OCI-LY7 (cell line): ENCODE measurements at regions not wholly inside any gene's neighbourhood (a gene's known extent, or its start where the extent isn't known, plus 50 kb on each side); places are given as distances from the start of the nearest gene placed in this dataset.

Experiments used
- CTCF ChIP-seq: fragments of 200-600 bp; sonication (generic); conservative IDR thresholded peaks from 2 replicates; pipeline ENCODE4 v1.5.1; 2014; ENCODE audit warnings: mild to moderate bottlenecking, antibody characterized with exemption, low read length, moderate library complexity, mixed read lengths
- EZH2phosphoT487 ChIP-seq: fragments of 200-600 bp; sonication (generic); IDR thresholded peaks from 2 replicates; pipeline ENCODE4 v1.6.1; 2018; ENCODE audit warnings: low read depth, borderline replicate concordance, mild to moderate bottlenecking, mixed run types, antibody characterized with exemption, low read length, moderate library complexity, mixed read lengths

- no peak for TF ChIP-seq CTCF
- TF ChIP-seq EZH2phosphoT487: no peak
These were observed 67.1 kb downstream of the SERPINA3 start for GRCh38 chr14:94679106-94679810.
